Gastroesophageal sphincter (tissue), 3 donors: ENCODE measurements at regions not wholly inside any gene's neighbourhood (a gene's known extent, or its start where the extent isn't known, plus 50 kb on each side); places are given as distances from the start of the nearest gene placed in this dataset.

Experiments
- POLR2A ChIP-seq, 2 donors: fragments of 450-650 bp; IDR thresholded peaks; one replicate each; pipeline ENCODE4 v1.6.1; 2017; ENCODE audit warnings: antibody characterized with exemption in 2 of 2, mild to moderate bottlenecking in 2 of 2, moderate library complexity in 1 of 2
- TF ChIP-seq, protein P1 (sequence below), 4 experiments: fragments of 200-600 bp in 2 of 4; fragments of 450-650 bp in 2 of 4; sonication (generic) in 1 of 4; IDR thresholded peaks; one replicate each; pipeline ENCODE4 v1.5.1; 2017 to 2019; ENCODE audit warnings: antibody characterized with exemption in 4 of 4, mild to moderate bottlenecking in 2 of 4, moderate library complexity in 2 of 4

DNA sequence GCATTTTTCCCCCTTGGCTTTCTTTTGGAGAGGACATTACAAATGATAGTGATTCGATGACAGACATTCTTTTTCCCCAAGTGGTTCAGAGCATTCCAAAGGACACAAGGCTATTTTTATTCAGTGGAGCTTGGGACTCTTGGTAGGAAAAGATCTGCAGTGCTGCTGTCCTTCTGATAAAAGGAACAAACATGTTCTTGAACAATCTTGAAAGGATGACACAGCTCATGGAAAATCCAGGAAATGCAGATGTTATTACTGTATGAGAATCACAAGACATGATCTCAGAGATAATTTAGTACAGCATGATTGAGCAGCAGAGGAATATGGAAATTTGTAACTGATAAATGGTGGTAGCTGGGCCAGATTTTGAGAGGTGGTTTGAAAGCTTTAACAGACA, 96.2 kb upstream of the RFC3 start:
- TF ChIP-seq, protein P1, sequence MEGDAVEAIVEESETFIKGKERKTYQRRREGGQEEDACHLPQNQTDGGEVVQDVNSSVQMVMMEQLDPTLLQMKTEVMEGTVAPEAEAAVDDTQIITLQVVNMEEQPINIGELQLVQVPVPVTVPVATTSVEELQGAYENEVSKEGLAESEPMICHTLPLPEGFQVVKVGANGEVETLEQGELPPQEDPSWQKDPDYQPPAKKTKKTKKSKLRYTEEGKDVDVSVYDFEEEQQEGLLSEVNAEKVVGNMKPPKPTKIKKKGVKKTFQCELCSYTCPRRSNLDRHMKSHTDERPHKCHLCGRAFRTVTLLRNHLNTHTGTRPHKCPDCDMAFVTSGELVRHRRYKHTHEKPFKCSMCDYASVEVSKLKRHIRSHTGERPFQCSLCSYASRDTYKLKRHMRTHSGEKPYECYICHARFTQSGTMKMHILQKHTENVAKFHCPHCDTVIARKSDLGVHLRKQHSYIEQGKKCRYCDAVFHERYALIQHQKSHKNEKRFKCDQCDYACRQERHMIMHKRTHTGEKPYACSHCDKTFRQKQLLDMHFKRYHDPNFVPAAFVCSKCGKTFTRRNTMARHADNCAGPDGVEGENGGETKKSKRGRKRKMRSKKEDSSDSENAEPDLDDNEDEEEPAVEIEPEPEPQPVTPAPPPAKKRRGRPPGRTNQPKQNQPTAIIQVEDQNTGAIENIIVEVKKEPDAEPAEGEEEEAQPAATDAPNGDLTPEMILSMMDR (IDR thresholded peaks at IDR 0.05): no peak
- TF ChIP-seq POLR2A (IDR thresholded peaks at IDR 0.05): no peak
